Right atrium auricular region (tissue), 2 donors: ENCODE measurements at regions not wholly inside any gene's neighbourhood (a gene's known extent, or its start where the extent isn't known, plus 50 kb on each side); places are given as distances from the start of the nearest gene placed in this dataset.

Experiments used
- DNase-seq: peaks from one replicate; pipeline ENCODE4 v3.0.0-alpha.2; 2019; ENCODE audit warnings: low spot score
- H3K27ac ChIP-seq, 2 donors: fragments of 200-600 bp; sonication (generic); 1 replicate in 1 of 2; 2 replicates in 1 of 2; pipeline ENCODE4 v1.5.1; 2016 to 2019
- H3K27me3 ChIP-seq, 2 donors: fragments of 200-600 bp; sonication (generic); one replicate each; pipeline versions ENCODE4 v1.5.1 to v1.6.0; 2017 to 2019
- H3K36me3 ChIP-seq: fragments of 200-600 bp; sonication (generic); one replicate; pipeline ENCODE4 v1.5.1; 2016
- H3K4me1 ChIP-seq, 2 donors: fragments of 200-600 bp; sonication (generic); one replicate each; pipeline versions ENCODE4 v1.5.1 to v1.6.0; 2017 to 2019
- H3K4me3 ChIP-seq, 2 donors: fragments of 200-600 bp; sonication (generic); 1 replicate in 1 of 2; 2 replicates in 1 of 2; pipeline ENCODE4 v1.5.1; 2017 to 2019; ENCODE audit warnings: mild to moderate bottlenecking in 1 of 2, moderate library complexity in 1 of 2
- H3K9me3 ChIP-seq, 2 donors: fragments of 200-600 bp; sonication (generic); one replicate each; pipeline ENCODE4 v1.5.1; 2019
- CTCF ChIP-seq, 2 donors: fragments of 200-600 bp; sonication (generic); IDR thresholded peaks; one replicate each; pipeline ENCODE4 v1.5.1; 2019; ENCODE audit warnings: antibody characterized with exemption in 2 of 2

- H3K27me3 ChIP-seq = no peaks in the 10 kb centered on the region
- no peaks in the 10 kb centered on the region for H3K36me3 ChIP-seq
- no peak overlapping the region for H3K4me3 ChIP-seq
- no peak overlapping the region for H3K27ac ChIP-seq
- no peak for DNase-seq
- H3K9me3 ChIP-seq = no peaks in the 10 kb centered on the region
- H3K4me1 ChIP-seq = no peaks in the 10 kb centered on the region
- no peak for TF ChIP-seq CTCF (IDR thresholded peaks at IDR 0.05)
Measured at GRCh38 chr5:147989239-147989638, 74.5 kb upstream of the SPINK5 start.

GRCh38 chr5:147986134-147986757, 77.5 kb upstream of the SPINK5 start:
- no peak for DNase-seq
- Histone ChIP-seq H3K27ac (no peak overlapping the region), H3K4me3 (no peak overlapping the region), H3K4me1 (no peaks in the 10 kb centered on the region), H3K27me3 (no peaks in the 10 kb centered on the region), H3K36me3 (no peaks in the 10 kb centered on the region), H3K9me3 (no peaks in the 10 kb centered on the region)
- no peak for TF ChIP-seq CTCF (IDR thresholded peaks at IDR 0.05)

GRCh38 chr5:147985608-147986007, 78.2 kb upstream of the SPINK5 start:
- no peak for DNase-seq
- Histone ChIP-seq H3K27ac (no peak overlapping the region), H3K4me1 (no peaks in the 10 kb centered on the region), H3K9me3 (no peaks in the 10 kb centered on the region), H3K27me3 (no peaks in the 10 kb centered on the region), H3K4me3 (no peak overlapping the region), H3K36me3 (no peaks in the 10 kb centered on the region)
- no peak for TF ChIP-seq CTCF (IDR thresholded peaks at IDR 0.05)

GRCh38 chr5:147983742-147984141, 77.4 kb upstream of the C5orf46 start:
- H3K4me1 ChIP-seq = no peaks in the 10 kb centered on the region
- no peak for DNase-seq

GRCh38 chr5:147981074-147981473, 74.7 kb upstream of the C5orf46 start:
- no peak overlapping the region for H3K4me3 ChIP-seq
- TF ChIP-seq CTCF (IDR thresholded peaks at IDR 0.05) = no peak
- peaks cover 0 to 9% of the 10 kb centered on the region in 2 donors for H3K9me3 ChIP-seq
- no peak for DNase-seq
- H3K27me3 ChIP-seq = no peaks in the 10 kb centered on the region
- no peaks in the 10 kb centered on the region for H3K4me1 ChIP-seq
- H3K27ac ChIP-seq = no peak overlapping the region
- H3K36me3 ChIP-seq = no peaks in the 10 kb centered on the region

More at GRCh38 chr5:147983742-147984141, 77.4 kb upstream of the C5orf46 start:
- no peak overlapping the region for H3K4me3 ChIP-seq
- H3K27me3 ChIP-seq = no peaks in the 10 kb centered on the region
- no peak overlapping the region for H3K27ac ChIP-seq
- no peaks in the 10 kb centered on the region for H3K36me3 ChIP-seq
- no peaks in the 10 kb centered on the region for H3K9me3 ChIP-seq
- no peak for TF ChIP-seq CTCF (IDR thresholded peaks at IDR 0.05)

GRCh38 chr5:147979761-147980160, 73.4 kb upstream of the C5orf46 start:
- peaks cover 0 to 9% of the 10 kb centered on the region in 2 donors for H3K9me3 ChIP-seq
- no peaks in the 10 kb centered on the region for H3K4me1 ChIP-seq
- no peak overlapping the region for H3K4me3 ChIP-seq
- no peak overlapping the region for H3K27ac ChIP-seq
- no peak for TF ChIP-seq CTCF (IDR thresholded peaks at IDR 0.05)
- no peak for DNase-seq
- no peaks in the 10 kb centered on the region for H3K36me3 ChIP-seq
- H3K27me3 ChIP-seq = no peaks in the 10 kb centered on the region
